Vagina (tissue), 2 donors: ENCODE measurements at regions not wholly inside any gene's neighbourhood (a gene's known extent, or its start where the extent isn't known, plus 50 kb on each side); places are given as distances from the start of the nearest gene placed in this dataset.

Source experiments
- CTCF ChIP-seq, 3 experiments: fragments of 450-650 bp in 2 of 3; fragments of 200-600 bp in 1 of 3; sonication (generic) in 1 of 3; IDR thresholded peaks; one replicate each; pipeline ENCODE4 v1.5.1; 2017 to 2019; ENCODE audit warnings: antibody characterized with exemption in 3 of 3, mild to moderate bottlenecking in 2 of 3, moderate library complexity in 2 of 3
- POLR2A ChIP-seq, 2 donors: fragments of 450-650 bp; IDR thresholded peaks; one replicate each; pipeline ENCODE4 v1.6.1; 2017; ENCODE audit warnings: antibody characterized with exemption in 2 of 2, mild to moderate bottlenecking in 2 of 2, moderate library complexity in 2 of 2

GRCh38 chr7:148472406-148472805 is 118.2 kb upstream of the C7orf33 start:
- TF ChIP-seq CTCF (IDR thresholded peaks at IDR 0.05) (no peak), POLR2A (IDR thresholded peaks at IDR 0.05) (no peak)
